Suprapubic skin (tissue), 4 donors: ENCODE measurements at regions not wholly inside any gene's neighbourhood (a gene's known extent, or its start where the extent isn't known, plus 50 kb on each side); places are given as distances from the start of the nearest gene placed in this dataset.

Source experiments
- DNase-seq, 2 donors: peaks; one replicate each; pipeline ENCODE4 v3.0.0-alpha.2; 2019; ENCODE audit warnings: low spot score in 2 of 2
- H3K27ac ChIP-seq: fragments of 200-600 bp; sonication (generic); one replicate; pipeline ENCODE4 v1.5.1; 2019
- H3K27me3 ChIP-seq: fragments of 200-600 bp; sonication (generic); one replicate; pipeline ENCODE4 v1.5.1; 2019
- H3K36me3 ChIP-seq: fragments of 200-600 bp; sonication (generic); one replicate; pipeline ENCODE4 v1.5.1; 2019
- H3K4me1 ChIP-seq: fragments of 200-600 bp; sonication (generic); one replicate; pipeline ENCODE4 v1.5.1; 2019
- H3K4me3 ChIP-seq: fragments of 200-600 bp; sonication (generic); one replicate; pipeline ENCODE4 v1.5.1; 2019; ENCODE audit warnings: mild to moderate bottlenecking
- H3K9me3 ChIP-seq: fragments of 200-600 bp; sonication (generic); one replicate; pipeline ENCODE4 v1.5.1; 2019
- CTCF ChIP-seq, 2 donors: fragments of 200-600 bp in 1 of 2; fragments of 450-650 bp in 1 of 2; sonication (generic) in 1 of 2; IDR thresholded peaks; one replicate each; pipeline ENCODE4 v1.5.1; 2016 to 2019; ENCODE audit warnings: antibody characterized with exemption in 2 of 2, mild to moderate bottlenecking in 1 of 2, moderate library complexity in 1 of 2
- EP300 ChIP-seq: sonication (generic); formaldehyde crosslinking; IDR thresholded peaks from one replicate; pipeline ENCODE4 v1.6.1; 2017; ENCODE audit warnings: antibody characterized with exemption
- POLR2A ChIP-seq, 2 donors: fragments of 450-650 bp; IDR thresholded peaks; one replicate each; pipeline ENCODE4 v1.6.1; 2017; ENCODE audit warnings: antibody characterized with exemption in 2 of 2, mild to moderate bottlenecking in 2 of 2, moderate library complexity in 2 of 2
- POLR2AphosphoS5 ChIP-seq, 3 donors: sonication (generic); formaldehyde crosslinking; IDR thresholded peaks; one replicate each; pipeline ENCODE4 v1.6.1; 2017; ENCODE audit warnings: antibody characterized with exemption in 3 of 3
- WGBS: methylation state at CpG from one replicate; pipeline ENCODE4 v1.1.5; 2018; 5-methylcytosine and 5-hydroxymethylcytosine counted together

- no peak for DNase-seq
- Histone ChIP-seq H3K4me3 (no peak overlapping the region), H3K4me1 (no peaks in the 10 kb centered on the region), H3K27me3 (peaks cover 54% of the 10 kb centered on the region), H3K36me3 (no peaks in the 10 kb centered on the region), H3K9me3 (no peaks in the 10 kb centered on the region), H3K27ac (no peak overlapping the region)
- TF ChIP-seq POLR2A (IDR thresholded peaks at IDR 0.05) (no peak), CTCF (IDR thresholded peaks at IDR 0.05) (peak in 1 of 2 donors; percentile 31)
- 5% methylated on average over 12 of the region's 25 CpGs for WGBS
Observed at GRCh38 chr10:128268015-128268722, 141.9 kb upstream of the MKI67 start.

DNA sequence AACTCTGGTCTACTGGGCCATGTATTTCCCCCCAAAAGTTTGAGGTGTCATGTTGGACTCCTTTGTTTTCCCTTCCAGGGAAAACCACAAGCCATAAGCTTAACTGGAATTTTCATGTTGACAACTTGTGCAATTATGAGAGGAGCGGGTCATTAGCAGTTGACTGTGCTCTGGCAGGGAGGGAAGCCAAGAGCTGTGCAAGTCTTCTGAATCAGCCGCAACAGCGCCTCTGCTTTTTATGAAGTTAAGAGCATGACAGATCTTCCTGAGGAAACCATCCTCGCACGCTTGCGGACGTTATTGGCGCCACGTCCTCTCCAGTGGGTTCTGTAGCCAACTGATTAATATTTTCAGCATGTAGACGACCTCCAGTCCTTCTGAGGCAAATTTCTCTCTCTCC is 148.7 kb upstream of the MKI67 start:
- Histone ChIP-seq H3K36me3 (no peaks in the 10 kb centered on the region), H3K9me3 (no peaks in the 10 kb centered on the region), H3K4me1 (peaks cover 6% of the 10 kb centered on the region), H3K4me3 (no peak overlapping the region), H3K27ac (no peak overlapping the region), H3K27me3 (peaks cover 45% of the 10 kb centered on the region)
- whole genome bisulfite sequencing = 15% methylated on average over 10 of the region's 10 CpGs
- TF ChIP-seq EP300 (no peak), CTCF (IDR thresholded peaks at IDR 0.05) (no peak), POLR2AphosphoS5 (IDR thresholded peaks at IDR 0.05) (no peak), POLR2A (IDR thresholded peaks at IDR 0.05) (no peak)
- no peak for DNase-seq

DNA sequence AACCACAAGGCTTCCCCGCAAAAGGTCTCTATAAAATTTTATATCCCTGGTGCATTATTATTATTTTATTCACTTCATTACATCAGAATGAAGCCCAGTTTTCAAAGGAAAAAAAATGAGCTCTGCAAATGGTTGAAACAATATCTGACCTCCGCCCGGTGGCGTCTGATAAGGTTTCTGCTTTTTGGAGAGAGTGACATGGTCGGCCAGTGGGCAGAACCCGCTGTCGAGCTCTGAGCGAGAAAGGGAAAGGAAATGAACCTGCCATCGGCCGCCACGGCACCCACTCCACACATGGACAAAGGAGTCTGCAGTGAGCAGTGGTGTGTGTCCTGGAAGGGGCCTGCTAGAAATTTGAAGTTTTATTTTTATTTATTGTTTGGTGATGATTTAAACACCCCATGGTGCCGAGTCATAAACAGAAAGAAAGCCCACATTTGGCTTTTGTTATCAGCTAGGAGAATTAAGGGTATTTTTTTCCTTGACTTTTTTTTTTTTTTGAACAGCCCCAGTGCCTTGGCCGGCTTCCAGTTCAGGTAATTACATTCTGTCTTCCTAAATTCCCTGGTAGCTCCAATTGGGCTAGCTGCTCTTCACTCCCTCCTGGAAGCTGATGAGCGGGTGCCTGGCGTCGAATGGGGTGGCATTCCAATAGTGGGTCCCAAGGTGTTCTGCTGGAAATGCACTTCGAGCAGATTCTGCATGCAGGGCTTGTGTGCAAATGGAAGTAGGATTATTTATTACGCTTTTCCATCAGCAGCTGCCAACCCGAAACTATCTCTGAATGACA is 149.4 kb upstream of the MKI67 start:
- 71% methylated on average over 19 of the region's 19 CpGs for WGBS
- Histone ChIP-seq H3K4me3 (no peak overlapping the region), H3K9me3 (no peaks in the 10 kb centered on the region), H3K36me3 (no peaks in the 10 kb centered on the region), H3K27me3 (peaks cover 42% of the 10 kb centered on the region), H3K27ac (no peak overlapping the region), H3K4me1 (peaks cover 6% of the 10 kb centered on the region)
- TF ChIP-seq CTCF (IDR thresholded peaks at IDR 0.05) (no peak), EP300 (no peak), POLR2AphosphoS5 (IDR thresholded peaks at IDR 0.05) (no peak), POLR2A (IDR thresholded peaks at IDR 0.05) (no peak)
- DNase-seq = no peak

DNA sequence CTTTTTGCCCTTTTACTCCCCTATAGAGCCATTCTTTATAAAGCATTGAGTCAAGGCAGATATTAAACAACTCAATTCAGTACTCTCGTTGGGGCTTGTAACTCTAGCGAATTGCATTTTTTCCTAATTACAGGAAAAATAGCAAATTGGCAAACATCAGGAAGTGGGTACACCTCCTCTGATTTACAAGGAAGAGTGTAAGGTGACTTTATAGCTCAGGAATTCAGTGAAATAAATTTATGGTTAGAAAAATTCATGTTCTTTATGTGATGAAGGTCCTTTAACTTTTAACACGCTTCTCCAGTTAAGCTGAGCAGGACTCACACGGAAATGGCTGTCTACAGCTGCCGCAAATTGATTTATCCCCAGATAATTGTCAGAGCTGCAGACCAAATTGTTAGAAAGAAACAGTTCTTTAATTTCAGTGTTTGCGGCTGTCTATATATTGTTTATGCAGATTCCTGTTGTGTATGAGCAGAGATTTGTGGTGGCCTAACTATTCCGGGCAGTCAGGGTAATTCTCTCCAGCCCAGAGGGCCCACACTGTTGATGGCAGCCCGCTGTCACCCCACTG is 151.1 kb upstream of the MKI67 start:
- H3K4me1 ChIP-seq = peaks cover 6% of the 10 kb centered on the region
- peaks cover 37% of the 10 kb centered on the region for H3K27me3 ChIP-seq
- TF ChIP-seq CTCF (IDR thresholded peaks at IDR 0.05) (no peak), EP300 (no peak), POLR2AphosphoS5 (IDR thresholded peaks at IDR 0.05) (no peak), POLR2A (IDR thresholded peaks at IDR 0.05) (no peak)
- 65% methylated on average over 8 of the region's 8 CpGs for WGBS
- no peaks in the 10 kb centered on the region for H3K9me3 ChIP-seq
- H3K27ac ChIP-seq = no peak overlapping the region
- H3K36me3 ChIP-seq = no peaks in the 10 kb centered on the region
- no peak overlapping the region for H3K4me3 ChIP-seq
- no peak for DNase-seq

DNA sequence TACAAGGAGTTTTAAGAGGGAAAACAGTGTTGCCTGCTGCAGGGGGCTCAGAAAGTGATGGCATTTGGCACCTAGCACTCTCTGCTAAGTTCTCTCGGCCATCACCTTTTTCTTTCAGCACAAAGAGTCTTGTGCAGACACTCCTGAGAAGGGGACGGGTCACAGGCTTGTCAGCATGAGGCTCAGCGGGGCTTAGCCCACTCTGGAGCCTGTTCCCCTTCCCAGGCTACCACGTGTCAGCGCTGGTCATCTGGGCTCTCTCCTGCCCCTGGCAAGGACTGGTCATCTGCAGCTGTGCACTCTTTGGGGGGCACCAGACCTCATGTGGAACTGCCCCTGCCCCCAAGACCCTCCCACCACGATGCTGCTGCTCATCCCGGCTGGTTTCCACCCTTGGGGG is 152.1 kb upstream of the MKI67 start:
- Histone ChIP-seq H3K9me3 (no peaks in the 10 kb centered on the region), H3K27me3 (peaks cover 33% of the 10 kb centered on the region), H3K4me3 (no peak overlapping the region), H3K4me1 (peaks cover 6% of the 10 kb centered on the region), H3K36me3 (no peaks in the 10 kb centered on the region), H3K27ac (no peak overlapping the region)
- WGBS = 46% methylated on average over 7 of the region's 7 CpGs
- no peak for DNase-seq
- TF ChIP-seq POLR2A (IDR thresholded peaks at IDR 0.05) (no peak), POLR2AphosphoS5 (IDR thresholded peaks at IDR 0.05) (no peak), EP300 (no peak), CTCF (IDR thresholded peaks at IDR 0.05) (no peak)
